SU-DHL-6 (cell line): ENCODE measurements at regions not wholly inside any gene's neighbourhood (a gene's known extent, or its start where the extent isn't known, plus 50 kb on each side); places are given as distances from the start of the nearest gene placed in this dataset.

Source experiments
- CTCF ChIP-seq: fragments of 200-600 bp; sonication (generic); IDR thresholded peaks from one replicate; pipeline ENCODE4 v1.5.1; 2017; ENCODE audit warnings: antibody characterized with exemption, mild to moderate bottlenecking, low read length, moderate library complexity; ENCODE audit not compliant: insufficient read depth, poor library complexity, severe bottlenecking
- EZH2phosphoT487 ChIP-seq: fragments of 200-600 bp; sonication (generic), shearing (Covaris generic); conservative IDR thresholded peaks from 2 replicates; pipeline ENCODE4 v1.6.1; 2018; ENCODE audit warnings: mild to moderate bottlenecking, antibody characterized with exemption, low read length, moderate library complexity, mixed read lengths

- TF ChIP-seq CTCF: no peak
- no peak for TF ChIP-seq EZH2phosphoT487
These were observed 1352.2 kb upstream of the PRR20A start for GRCh38 chr13:55788548-55788947.
